ENCODE measurements at regions not wholly inside any gene's neighbourhood (a gene's known extent, or its start where the extent isn't known, plus 50 kb on each side); places are given as distances from the start of the nearest gene placed in this dataset.

- Histone ChIP-seq H3K9me3 (no peaks in the 10 kb centered on the region), H3K27ac (no peak overlapping the region), H3K36me3 (no peaks in the 10 kb centered on the region), H3K4me1 (no peaks in the 10 kb centered on the region), H3K27me3 (no peaks in the 10 kb centered on the region), H3K4me3 (no peak overlapping the region), H3K9ac (ENCODE audit: low read depth in 2 of 2, low read length in 2 of 2) (no peak overlapping the region)
- intact Hi-C loops (cut with DNase I) = no loop called here
- no peak for TF ChIP-seq CTCF (IDR thresholded peaks at IDR 0.05)
- DNase-seq = no peak
These were observed 99.7 kb upstream of the KLHL29 start for GRCh38 chr2:23285091-23285800.

- no peak for TF ChIP-seq CTCF (IDR thresholded peaks at IDR 0.05)
- no peaks in the 10 kb centered on the region for H3K4me1 ChIP-seq
- no peak for DNase-seq
These were observed 98.8 kb upstream of the KLHL29 start for GRCh38 chr2:23286031-23286757.

GRCh38 chr2:23286758-23287704 lies 97.9 kb upstream of the KLHL29 start:
- DNase-seq = no peak
- no peak for TF ChIP-seq CTCF (IDR thresholded peaks at IDR 0.05)

More at GRCh38 chr2:23286031-23286757, 98.8 kb upstream of the KLHL29 start:
- no peaks in the 10 kb centered on the region for H3K27me3 ChIP-seq
- H3K9me3 ChIP-seq = no peaks in the 10 kb centered on the region
- H3K36me3 ChIP-seq = no peaks in the 10 kb centered on the region
- no peak overlapping the region for H3K4me3 ChIP-seq
- intact Hi-C loops (cut with DNase I) = no loop called here
- peak overlapping the region; percentile 18 for H3K27ac ChIP-seq
- no peak overlapping the region for H3K9ac ChIP-seq (ENCODE audit: low read depth in 2 of 2, low read length in 2 of 2)

GRCh38 chr2:23289671-23290070 lies 95.3 kb upstream of the KLHL29 start:
- Histone ChIP-seq H3K9ac (ENCODE audit: low read depth in 2 of 2, low read length in 2 of 2) (no peak overlapping the region), H3K4me3 (no peak overlapping the region), H3K9me3 (no peaks in the 10 kb centered on the region), H3K27ac (no peak overlapping the region), H3K4me1 (no peaks in the 10 kb centered on the region), H3K36me3 (no peaks in the 10 kb centered on the region), H3K27me3 (no peaks in the 10 kb centered on the region)
- intact Hi-C loops (cut with DNase I) = no loop called here
- TF ChIP-seq CTCF (IDR thresholded peaks at IDR 0.05) = no peak
- DNase-seq = no peak

More at GRCh38 chr2:23286758-23287704, 97.9 kb upstream of the KLHL29 start:
- Histone ChIP-seq H3K27me3 (no peaks in the 10 kb centered on the region), H3K4me3 (no peak overlapping the region), H3K4me1 (no peaks in the 10 kb centered on the region), H3K9ac (ENCODE audit: low read depth in 2 of 2, low read length in 2 of 2) (no peak overlapping the region), H3K36me3 (no peaks in the 10 kb centered on the region), H3K27ac (peak overlapping the region; percentile 18), H3K9me3 (no peaks in the 10 kb centered on the region)
- intact Hi-C loops (cut with DNase I) = no loop called here

GRCh38 chr2:23291239-23291638 lies 93.7 kb upstream of the KLHL29 start:
- TF ChIP-seq CTCF (IDR thresholded peaks at IDR 0.05) = no peak
- no peaks in the 10 kb centered on the region for H3K9me3 ChIP-seq

More at GRCh38 chr2:23291239-23291638, 93.7 kb upstream of the KLHL29 start:
- Histone ChIP-seq H3K27me3 (no peaks in the 10 kb centered on the region), H3K27ac (no peak overlapping the region), H3K4me1 (no peaks in the 10 kb centered on the region), H3K9ac (ENCODE audit: low read depth in 2 of 2, low read length in 2 of 2) (no peak overlapping the region), H3K4me3 (no peak overlapping the region), H3K36me3 (no peaks in the 10 kb centered on the region)
- intact Hi-C loops (cut with DNase I) = no loop called here
- no peak for DNase-seq

All from colonic mucosa (tissue), 4 donors.